ENCODE measurements at regions not wholly inside any gene's neighbourhood (a gene's known extent, or its start where the extent isn't known, plus 50 kb on each side); places are given as distances from the start of the nearest gene placed in this dataset.

GRCh38 chr6:9346923-9347322, 911.6 kb upstream of the SLC35B3 start:
- TF ChIP-seq EZH2 (IDR thresholded peaks at IDR 0.05; ENCODE audit: borderline replicate concordance, low read length) = no peak
- TF ChIP-seq CTCF (conservative IDR thresholded peaks at IDR 0.05 in 1 of 2, IDR thresholded peaks at IDR 0.05 in 1 of 2; ENCODE audit: extremely low read depth in 1 of 2, insufficient read depth in 1 of 2, low read depth in 1 of 2, low read length in 2 of 2) = no peak

Data from mammary epithelial cell (primary cell).